H1 (cell line): ENCODE measurements at regions not wholly inside any gene's neighbourhood (a gene's known extent, or its start where the extent isn't known, plus 50 kb on each side); places are given as distances from the start of the nearest gene placed in this dataset.
A peak's percentile ranks its signal among the peaks of the same experiment; 100 is the strongest.

Experiments used
- CTCF ChIA-PET: fragments of 300-600 bp; sonication (Branson Sonifier 250); formaldehyde crosslinking; loops from one replicate; lab custom pipeline; 2021; ENCODE audit not compliant: partially characterized antibody; lab: Charles Lee
- POLR2A ChIA-PET: fragments of 300-600 bp; sonication (Branson Sonifier 250); formaldehyde crosslinking; loops from one replicate; lab custom pipeline; 2021; ENCODE audit warnings: inconsistent platforms; ENCODE audit not compliant: partially characterized antibody; lab: Charles Lee
- DNase-seq, 2 experiments: peaks; one replicate each; pipeline versions ENCODE4 v3.0.0 to v3.0.0-alpha.2; 2010 to 2022; ENCODE audit warnings: low spot score in 2 of 2, low read depth in 1 of 2, mixed read lengths in 1 of 2
- FAIRE-seq: peaks from 2 replicates; lab custom pipeline; 2011; peaks lifted over from hg19 to GRCh38; lab: Jason Lieb, UNC
- H2AFZ ChIP-seq: 2 replicates; pipeline ENCODE4 v1.8.1; 2012; ENCODE audit warnings: low read length, inconsistent platforms
- H2AK5ac ChIP-seq: 2 replicates; pipeline ENCODE4 v1.6.1; 2013; ENCODE audit warnings: low read depth, low read length
- H2BK120ac ChIP-seq: replicated peaks from 2 replicates; pipeline ENCODE3; 2013; ENCODE audit warnings: low read depth, low read length, inconsistent platforms
- H2BK12ac ChIP-seq: 2 replicates; pipeline ENCODE4 v1.6.1; 2013; ENCODE audit warnings: low read depth, low read length
- H2BK15ac ChIP-seq: 2 replicates; pipeline ENCODE4 v1.6.1; 2013; ENCODE audit warnings: low read length
- H2BK20ac ChIP-seq: 2 replicates; pipeline ENCODE4 v1.6.1; 2013; ENCODE audit warnings: low read length
- H2BK5ac ChIP-seq: 2 replicates; pipeline ENCODE4 v1.6.1; 2013; ENCODE audit warnings: low read depth, low read length
- H3K14ac ChIP-seq: 2 replicates; pipeline ENCODE4 v1.6.1; 2013; ENCODE audit warnings: inconsistent platforms; ENCODE audit not compliant: insufficient read length
- H3K18ac ChIP-seq: 2 replicates; pipeline ENCODE4 v1.6.1; 2013; ENCODE audit warnings: low read length; ENCODE audit errors: extremely low read depth
- H3K23ac ChIP-seq: 2 replicates; pipeline ENCODE4 v1.6.1; 2013; ENCODE audit warnings: inconsistent platforms; ENCODE audit not compliant: insufficient read length
- H3K23me2 ChIP-seq: 2 replicates; pipeline ENCODE4 v1.6.1; 2013; ENCODE audit warnings: low read depth, low read length
- H3K27ac ChIP-seq: 2 replicates; pipeline ENCODE4 v1.6.1; 2011; ENCODE audit warnings: low read depth, low read length, inconsistent platforms
- H3K27me3 ChIP-seq, 4 experiments: replicated peaks in 1 of 4; 1 replicate in 1 of 4; 2 replicates in 3 of 4; pipeline versions ENCODE4 v1.6.1 to v1.8.1; 2011 to 2013; ENCODE audit warnings: low read length in 3 of 4, mild to moderate bottlenecking in 3 of 4, inconsistent platforms in 2 of 4, mixed read lengths in 2 of 4, moderate library complexity in 1 of 4; ENCODE audit not compliant: control insufficient read depth in 3 of 4, insufficient read depth in 3 of 4; ENCODE audit errors: extremely low read depth in 1 of 4
- H3K36me3 ChIP-seq, 4 experiments: 2 replicates each; pipeline versions ENCODE4 v1.6.1 to v1.8.1; 2011 to 2013; ENCODE audit warnings: mild to moderate bottlenecking in 4 of 4, low read length in 3 of 4, moderate library complexity in 2 of 4, control low read depth in 1 of 4, inconsistent platforms in 1 of 4; ENCODE audit not compliant: insufficient read depth in 4 of 4, control insufficient read depth in 2 of 4
- H3K4ac ChIP-seq: replicated peaks from 2 replicates; pipeline ENCODE3; 2013; ENCODE audit warnings: low read length, low read depth, mixed read lengths, inconsistent platforms; ENCODE audit not compliant: insufficient read length
- H3K4me1 ChIP-seq, 4 experiments: replicated peaks in 1 of 4; 1 replicate in 1 of 4; 2 replicates in 3 of 4; pipeline versions ENCODE4 v1.6.1 to v1.8.1; 2011 to 2013; ENCODE audit warnings: low read length in 3 of 4, inconsistent platforms in 2 of 4, mixed read lengths in 1 of 4; ENCODE audit not compliant: insufficient read depth in 4 of 4, control insufficient read depth in 3 of 4
- H3K4me2 ChIP-seq, 2 experiments: 2 replicates each; pipeline versions ENCODE4 v1.6.1 to v1.8.1; 2011 to 2013; ENCODE audit warnings: low read depth in 2 of 2, low read length in 2 of 2, control low read depth in 1 of 2, inconsistent platforms in 1 of 2, mild to moderate bottlenecking in 1 of 2; ENCODE audit not compliant: insufficient read depth in 1 of 2
- H3K4me3 ChIP-seq, 4 experiments: fragments of 200-600, 300-600 bp in 1 of 4; sonication (generic), shearing (Covaris generic), sonication (Bioruptor Twin) in 1 of 4; 2 replicates each; pipeline versions ENCODE4 v1.5.1 to v1.8.1; 2011 to 2016; ENCODE audit warnings: low read length in 4 of 4, low read depth in 3 of 4, control low read depth in 2 of 4, inconsistent platforms in 2 of 4, mild to moderate bottlenecking in 2 of 4, mixed read lengths in 1 of 4, moderate library complexity in 1 of 4; ENCODE audit not compliant: insufficient read depth in 2 of 4; ENCODE audit errors: extremely low read depth in 1 of 4
- H3K56ac ChIP-seq: replicated peaks from 2 replicates; pipeline ENCODE3; 2013; ENCODE audit warnings: low read depth, mild to moderate bottlenecking, mixed read lengths, low read length, inconsistent platforms; ENCODE audit not compliant: insufficient read length
- H3K79me1 ChIP-seq: 2 replicates; pipeline ENCODE4 v1.6.1; 2013; ENCODE audit warnings: low read depth, low read length, control low read depth
- H3K79me2 ChIP-seq, 2 experiments: 2 replicates each; pipeline versions ENCODE4 v1.6.1 to v1.8.1; 2012 to 2013; ENCODE audit warnings: low read length in 2 of 2, mild to moderate bottlenecking in 2 of 2, inconsistent platforms in 1 of 2; ENCODE audit not compliant: insufficient read depth in 2 of 2, control insufficient read depth in 1 of 2
- H3K9ac ChIP-seq, 4 experiments: replicated peaks in 1 of 4; 1 replicate in 1 of 4; 2 replicates in 3 of 4; pipeline versions ENCODE4 v1.6.1 to v1.8.1; 2011 to 2013; ENCODE audit warnings: low read depth in 3 of 4, low read length in 3 of 4, control low read depth in 2 of 4, mild to moderate bottlenecking in 2 of 4, moderate library complexity in 2 of 4, inconsistent platforms in 1 of 4; ENCODE audit errors: extremely low read depth in 1 of 4
- H3K9me3 ChIP-seq, 2 experiments: 2 replicates each; pipeline versions ENCODE4 v1.6.1 to v1.8.1; 2012 to 2013; ENCODE audit warnings: mild to moderate bottlenecking in 2 of 2, moderate library complexity in 2 of 2, control low read depth in 1 of 2, inconsistent platforms in 1 of 2, low read depth in 1 of 2, low read length in 1 of 2, mixed read lengths in 1 of 2; ENCODE audit not compliant: insufficient read depth in 2 of 2
- H4K20me1 ChIP-seq, 2 experiments: replicated peaks in 1 of 2; 2 replicates each; pipeline versions ENCODE3 to v1.8.1; 2011 to 2013; ENCODE audit warnings: inconsistent platforms in 2 of 2, low read length in 2 of 2, mild to moderate bottlenecking in 1 of 2; ENCODE audit not compliant: insufficient read depth in 2 of 2, control insufficient read depth in 1 of 2
- H4K5ac ChIP-seq: 2 replicates; pipeline ENCODE4 v1.6.1; 2013; ENCODE audit warnings: low read length, low read depth, mixed read lengths, inconsistent platforms; ENCODE audit not compliant: insufficient read length
- H4K8ac ChIP-seq: 2 replicates; pipeline ENCODE4 v1.8.0; 2013; ENCODE audit warnings: mild to moderate bottlenecking, moderate library complexity, low read length, inconsistent platforms; ENCODE audit not compliant: insufficient read depth; ENCODE audit errors: extremely low read depth
- H4K91ac ChIP-seq: replicated peaks from 2 replicates; pipeline ENCODE3; 2013; ENCODE audit warnings: low read length, mixed read lengths, inconsistent platforms; ENCODE audit not compliant: insufficient read length
- RBBP5 ChIP-seq: IDR thresholded peaks from 2 replicates; pipeline ENCODE4 v1.7.1; 2012; ENCODE audit warnings: low read depth, mild to moderate bottlenecking, inconsistent platforms, low read length, moderate library complexity, borderline replicate concordance
- TEAD4 ChIP-seq: IDR thresholded peaks from 2 replicates; pipeline ENCODE4 v1.6.1; 2012; ENCODE audit warnings: low read depth, low read length, inconsistent platforms, mixed read lengths
- WGBS, 2 experiments: shearing (Covaris generic) in 1 of 2; methylation state at CpG; one replicate each; pipeline versions ENCODE4 v1.1.6 to v1.1.7; 2013 to 2015; ENCODE audit warnings: low lambda C conversion rate in 2 of 2, mixed read lengths in 2 of 2, inconsistent platforms in 1 of 2, low coverage in 1 of 2, missing lambda C conversion rate in 1 of 2; ENCODE audit not compliant: insufficient replicate concordance in 2 of 2, insufficient coverage in 1 of 2, insufficient read length in 1 of 2; ENCODE audit errors: extremely low coverage in 1 of 2, missing lambda C conversion rate in 1 of 2; 5-methylcytosine and 5-hydroxymethylcytosine counted together

- Histone ChIP-seq H3K14ac (no peak overlapping the region), H4K91ac (no peak overlapping the region), H3K23me2 (peaks cover 2% of the 10 kb centered on the region; the same call in 1 of the 2 replicates), H2BK15ac (no peak overlapping the region), H3K4me1 (peaks cover 0 to 3% (median 1%) of the 10 kb centered on the region in 4 experiments; a peak in 1 of 7 replicates), H2BK12ac (no peak overlapping the region), H2BK5ac (no peak overlapping the region), H3K18ac (no peak overlapping the region), H3K4ac (no peak overlapping the region), H3K9me3 (peaks cover 8 to 11% of the 10 kb centered on the region in 2 experiments), H3K27ac (no peak overlapping the region), H3K23ac (no peak overlapping the region), H3K4me2 (0 out of 4 replicates have a peak overlapping the region, but pooled peaks of 1 of the 2 experiments have one; percentile 24), H4K8ac (no peak overlapping the region), H3K27me3 (no peaks in the 10 kb centered on the region), H3K79me1 (no peaks in the 10 kb centered on the region), H3K9ac (no peak overlapping the region), H2AK5ac (no peak overlapping the region), H3K56ac (no peak overlapping the region), H3K4me3 (no peak overlapping the region), H2BK120ac (no peak overlapping the region), H3K36me3 (no peaks in the 10 kb centered on the region), H2AFZ (no peak overlapping the region), H2BK20ac (no peak overlapping the region), H4K5ac (no peak overlapping the region), H4K20me1 (no peaks in the 10 kb centered on the region), H3K79me2 (no peaks in the 10 kb centered on the region)
- WGBS, 2 experiments: 84% methylated on average over 3 of the region's 3 CpGs; no CpG with 5 or more reads in 1 of the 2 experiments
- DNase-seq (peak in 1 of 2 experiments; percentile 15), FAIRE-seq (no peak)
- ChIA-PET POLR2A (no interaction called here), CTCF (interaction anchor here (0.7 to 2.6 kb wide), 5 partner anchors 10 to 516 kb away, joined by 3 to 14 read pairs (median 4); no protein-coding TSS in a partner anchor)
- TF ChIP-seq TEAD4 (peak; percentile 60), RBBP5 (no peak)
Observed at GRCh38 chr5:60323596-60323995, 376.4 kb downstream of the DEPDC1B start.
